GM23338 (cell line): ENCODE measurements at regions not wholly inside any gene's neighbourhood (a gene's known extent, or its start where the extent isn't known, plus 50 kb on each side); places are given as distances from the start of the nearest gene placed in this dataset.

Experiments used
- CTCF ChIP-seq, 2 experiments: fragments of 200-600 bp in 1 of 2; sonication (generic) in 1 of 2; conservative IDR thresholded peaks; 2 replicates each; pipeline versions ENCODE4 v1.5.1 to v1.6.1; 2016 to 2017; ENCODE audit warnings: antibody characterized with exemption in 2 of 2, low read depth in 2 of 2, mild to moderate bottlenecking in 2 of 2, moderate library complexity in 1 of 2
- EZH2 ChIP-seq: fragments of 200-600 bp; sonication (generic); IDR thresholded peaks from one replicate; pipeline ENCODE4 v1.8.0; 2017; ENCODE audit warnings: antibody characterized with exemption, mild to moderate bottlenecking, low read depth; ENCODE audit not compliant: unreplicated experiment

- no peak for TF ChIP-seq EZH2
- TF ChIP-seq CTCF (conservative IDR thresholded peaks at IDR 0.05; ENCODE audit: low read depth in 2 of 2) = no peak
These were observed 147.8 kb upstream of the DPT start for GRCh38 chr1:168876830-168877229.
